Right renal cortex interstitium (tissue), 3 donors: ENCODE measurements at regions not wholly inside any gene's neighbourhood (a gene's known extent, or its start where the extent isn't known, plus 50 kb on each side); places are given as distances from the start of the nearest gene placed in this dataset.
A peak's percentile ranks its signal among the peaks of the same experiment; 100 is the strongest.

ENCODE experiments used
- DNase-seq, 3 donors: peaks; one replicate each; pipeline ENCODE4 v3.0.0-alpha.2; 2013; ENCODE audit warnings: low read depth in 3 of 3, low spot score in 2 of 3

DNA sequence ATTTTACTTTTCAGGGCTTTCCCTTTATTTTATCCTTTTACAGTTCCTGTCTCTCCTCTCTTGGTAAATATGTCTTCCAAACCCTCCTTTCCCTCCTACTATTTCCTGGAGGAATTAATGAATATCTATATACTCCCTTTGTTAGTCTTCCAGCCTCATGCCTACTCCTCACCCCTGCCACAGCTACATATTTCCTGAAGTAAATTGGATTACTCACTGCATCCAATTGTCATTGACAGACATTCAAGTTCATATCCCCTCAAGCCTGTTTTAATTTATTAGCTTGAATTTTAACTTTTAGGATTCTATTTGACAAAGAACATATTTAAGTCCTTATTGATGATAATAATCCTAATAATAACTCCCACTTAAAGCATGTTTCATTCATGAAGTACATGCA is 314.5 kb downstream of the TMEM161B start:
- no peak for DNase-seq

DNA sequence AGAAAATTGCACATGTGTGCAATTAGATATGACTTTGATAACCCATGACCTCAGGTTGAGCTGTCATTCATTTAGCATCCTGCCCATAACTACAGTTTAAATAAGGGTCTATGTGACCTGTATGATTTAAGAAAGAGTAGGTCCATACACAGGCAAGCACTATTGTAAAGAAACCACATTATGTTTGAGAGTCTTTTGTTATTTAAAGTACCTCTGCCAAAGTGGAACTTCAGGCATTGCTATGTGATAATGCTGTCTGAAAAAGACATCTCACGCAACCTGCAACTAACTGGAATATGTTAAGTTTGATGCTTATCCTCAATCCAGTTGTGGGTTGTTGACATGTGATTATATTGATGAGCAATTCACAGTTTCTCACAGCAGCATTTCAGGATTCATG is 317.0 kb downstream of the TMEM161B start:
- no peak for DNase-seq

DNA sequence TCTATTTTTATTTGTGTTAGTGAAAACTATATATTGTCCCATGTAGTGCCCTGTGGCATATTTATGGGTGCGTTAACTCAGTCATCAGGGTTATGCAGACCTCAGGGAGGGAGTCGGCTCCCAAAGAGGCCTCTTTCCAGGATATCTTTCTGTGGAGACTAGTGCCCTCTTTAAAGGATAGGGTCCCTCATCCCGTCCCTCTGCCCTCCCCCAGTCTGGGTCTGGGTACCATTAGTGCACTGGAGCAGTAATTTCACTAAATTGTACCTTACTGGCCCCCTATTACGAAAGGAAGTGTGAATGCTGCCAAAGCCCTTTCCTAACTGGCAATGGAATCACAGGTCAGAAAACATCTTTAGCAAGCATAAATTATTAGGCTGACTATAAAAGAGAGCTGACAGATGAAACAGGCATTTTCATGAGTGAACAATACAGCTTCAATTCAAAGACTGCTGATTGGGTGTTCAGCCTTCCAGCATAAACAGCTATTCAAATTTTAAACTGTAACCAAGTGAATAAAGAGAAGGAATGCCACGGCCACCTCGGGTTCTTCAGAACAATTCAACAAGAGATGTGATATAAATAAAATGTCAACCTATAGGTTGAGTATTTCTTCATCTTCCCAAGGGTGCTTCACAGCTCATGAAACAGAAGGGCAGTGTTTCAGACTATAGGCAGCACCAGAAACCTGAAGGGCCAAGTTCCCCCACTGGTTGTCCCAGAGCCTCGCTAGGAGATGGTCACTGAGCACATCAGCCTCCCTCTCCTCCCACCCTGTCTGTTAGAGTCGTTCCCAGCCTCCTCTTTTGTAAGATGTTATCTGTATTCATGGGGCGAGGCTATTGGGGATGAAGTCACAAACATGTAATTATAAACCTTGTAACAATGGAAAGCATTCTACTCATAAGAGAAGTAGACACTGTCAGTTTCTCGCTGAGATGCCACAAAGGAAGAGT is 318.7 kb downstream of the TMEM161B start:
- no peak for DNase-seq

DNA sequence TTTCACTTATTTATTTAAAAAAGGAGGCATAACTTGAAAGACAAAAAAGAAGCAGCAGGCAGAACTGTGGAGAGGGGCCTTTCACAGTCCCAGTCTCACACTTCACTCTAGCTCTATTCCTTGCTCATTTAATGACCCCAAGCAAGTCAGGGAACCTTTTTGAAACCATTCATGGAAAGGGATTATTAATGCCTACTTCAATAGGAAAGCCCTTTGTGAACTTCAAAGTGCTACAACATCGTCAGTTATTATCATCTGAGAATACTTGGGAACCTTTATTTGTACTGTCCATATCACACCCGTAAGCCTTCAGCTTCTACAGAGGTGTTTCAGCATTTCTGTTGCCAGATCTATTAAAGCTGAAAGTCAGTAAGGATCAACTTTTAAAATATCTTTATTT is 320.2 kb downstream of the TMEM161B start:
- DNase-seq, result no peak

DNA sequence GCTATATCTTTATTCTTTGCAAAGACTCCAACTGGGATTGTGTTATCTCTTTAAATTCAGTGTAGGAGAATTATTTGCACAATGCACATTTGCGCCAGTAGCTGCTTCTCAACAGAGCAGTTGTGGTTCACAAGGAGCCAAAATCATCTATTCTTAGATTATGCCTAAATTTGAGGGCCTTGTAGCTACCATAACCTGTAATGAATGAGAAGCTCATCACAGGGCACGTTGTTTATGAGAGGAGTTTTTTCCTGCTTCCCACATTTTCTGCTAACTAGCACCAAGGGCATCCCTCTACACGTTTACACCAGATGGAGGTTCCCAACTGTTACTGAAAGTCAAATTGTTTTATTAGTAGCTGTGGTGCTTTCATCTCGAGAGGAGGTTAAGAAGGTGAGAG is 322.4 kb downstream of the TMEM161B start:
- DNase-seq, result no peak

DNA sequence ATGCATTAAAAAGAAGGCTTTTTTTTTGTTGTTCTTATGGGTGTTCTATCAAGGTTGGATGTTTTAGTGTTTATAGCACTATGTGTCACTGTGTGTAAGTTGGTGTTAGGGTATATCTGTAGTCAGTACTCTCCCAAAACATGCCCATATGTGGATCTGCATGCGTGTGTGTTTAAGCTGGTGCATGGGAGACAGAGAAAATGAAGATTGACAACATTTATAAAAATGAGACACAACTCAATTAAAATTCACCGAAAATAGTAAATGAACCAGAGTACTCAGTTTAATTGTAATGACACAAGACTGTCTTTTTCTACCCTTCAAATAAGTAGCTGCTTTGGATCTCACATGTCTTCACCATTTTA is 323.4 kb downstream of the TMEM161B start:
- no peak for DNase-seq

DNA sequence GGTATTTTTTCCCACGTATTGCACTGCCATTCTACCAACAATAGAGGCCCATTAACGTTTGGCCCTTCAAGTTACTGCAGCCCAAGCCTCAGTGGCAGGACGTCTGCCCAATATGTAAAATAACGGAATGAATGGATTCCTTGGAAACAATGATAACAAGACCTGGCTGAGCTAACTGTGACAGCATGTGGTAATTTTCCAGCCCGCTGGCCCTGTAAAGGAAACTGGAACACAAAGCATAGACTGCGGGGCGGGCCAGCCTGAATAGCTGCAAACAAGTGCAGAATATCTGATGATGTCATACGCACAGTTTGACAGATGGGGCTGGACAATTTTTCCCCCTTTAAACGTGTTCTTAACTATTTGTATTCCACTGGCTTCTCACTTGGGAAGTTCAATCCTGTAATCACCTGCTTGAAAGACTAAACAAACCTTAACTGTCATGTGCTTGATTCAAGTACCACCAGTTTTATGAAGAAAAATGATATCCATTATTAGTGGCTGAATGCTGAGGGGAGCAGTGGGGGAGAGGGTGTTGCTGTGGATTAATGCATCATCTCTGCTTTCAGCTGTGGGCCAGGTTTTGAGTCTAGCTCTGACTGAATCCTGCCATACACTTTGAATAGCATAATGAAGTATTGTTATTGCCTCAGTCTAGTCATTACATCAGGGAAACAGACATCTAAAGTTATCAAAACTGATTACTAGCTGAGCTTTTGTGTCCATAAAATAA is 323.9 kb downstream of the TMEM161B start:
- no peak for DNase-seq

DNA sequence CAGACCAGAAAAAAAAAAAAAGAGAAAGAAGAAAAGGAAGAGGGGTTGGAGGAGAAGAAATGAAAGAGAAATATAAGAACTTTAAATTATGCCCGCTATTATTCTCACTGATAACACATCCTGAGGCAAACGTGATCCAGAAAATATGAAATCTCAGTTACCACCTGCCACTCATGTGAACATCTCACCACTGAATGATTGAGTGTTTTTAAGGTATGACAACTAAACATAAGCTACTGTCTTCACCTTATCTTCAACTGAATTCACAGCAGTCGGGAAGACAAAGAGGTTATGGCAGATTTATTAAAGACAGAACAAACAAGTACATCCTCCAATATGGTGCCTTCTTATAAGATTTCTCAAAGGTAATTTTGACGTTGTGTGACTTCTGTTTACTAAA is 327.9 kb downstream of the TMEM161B start:
- no peak for DNase-seq

DNA sequence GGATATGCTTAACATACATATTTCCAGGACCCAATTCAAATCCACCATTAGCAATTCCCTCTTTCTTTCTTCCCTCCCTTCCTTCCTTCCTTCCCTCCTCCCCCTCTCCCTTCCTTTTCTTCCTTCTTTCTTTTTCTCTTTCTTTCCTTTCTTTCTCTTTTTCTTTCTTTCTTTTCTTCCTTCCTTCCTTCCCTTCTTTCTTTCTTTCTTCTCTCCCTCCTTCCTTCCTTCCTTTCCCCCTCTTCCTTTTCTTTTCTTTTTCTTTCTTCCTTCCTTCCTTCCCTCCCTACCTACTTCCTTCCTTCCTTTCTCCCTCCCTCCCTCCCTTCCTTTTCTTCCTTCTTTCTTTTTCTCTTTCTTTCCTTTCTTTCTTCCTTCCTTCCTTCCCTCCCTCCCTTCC is 332.0 kb downstream of the TMEM161B start:
- DNase-seq, result no peak

DNA sequence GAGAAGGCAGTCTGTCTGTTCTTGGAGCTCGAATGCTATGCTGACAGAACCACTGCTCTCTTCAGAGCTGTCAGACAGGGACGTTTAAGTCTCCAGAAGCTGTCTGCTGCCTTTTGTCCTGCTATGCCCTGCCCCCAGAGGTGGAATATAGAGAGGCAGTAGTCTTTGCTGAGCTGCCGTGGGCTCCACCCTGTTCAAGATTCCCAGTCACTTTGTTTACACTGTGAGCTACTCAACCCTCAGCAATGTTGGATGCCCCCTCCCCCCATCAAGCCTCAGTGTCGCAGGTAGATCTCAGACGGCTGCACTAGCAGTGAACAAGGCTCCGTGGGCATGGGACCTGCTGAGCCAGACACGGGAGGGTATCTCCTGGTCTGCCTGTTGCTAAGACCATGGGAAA is 344.2 kb downstream of the TMEM161B start:
- no peak for DNase-seq

DNA sequence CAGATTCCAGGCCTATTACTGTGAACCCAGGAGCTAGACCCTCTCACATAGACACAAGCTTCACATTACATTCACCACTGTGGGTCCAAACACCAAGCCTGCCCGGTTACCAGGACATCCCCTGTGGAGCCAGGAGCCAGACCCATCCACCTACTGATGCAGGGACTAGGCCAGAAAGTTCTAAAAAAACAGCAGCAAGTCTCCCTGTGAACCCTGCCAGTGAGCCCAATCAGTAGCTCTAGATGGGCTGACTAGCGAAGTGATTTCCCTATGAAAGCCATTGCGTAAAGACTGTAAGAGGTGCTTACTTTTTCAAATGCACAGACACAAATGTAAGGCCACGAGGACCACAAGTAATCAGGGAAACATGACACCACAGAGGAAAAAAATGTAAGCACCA is 352.3 kb downstream of the TMEM161B start:
- DNase-seq, result no peak

DNA sequence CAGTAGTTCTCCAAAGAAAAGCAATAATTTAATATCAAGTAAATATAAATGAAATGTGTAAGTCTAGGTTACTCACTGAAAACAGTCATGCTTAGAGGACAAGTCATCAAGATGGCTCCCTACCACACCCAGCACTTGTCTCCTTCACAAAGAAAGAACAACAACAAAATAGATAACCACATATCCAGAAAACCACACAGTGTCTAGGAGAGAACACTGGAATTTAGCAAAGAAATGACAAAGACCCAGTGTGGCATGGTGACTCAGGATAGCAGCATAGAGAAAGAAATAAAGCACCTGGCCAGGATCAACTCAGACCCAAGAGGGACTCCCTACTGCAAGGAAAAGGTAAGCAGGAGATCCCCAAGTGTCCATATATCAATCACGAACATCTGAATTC is 356.2 kb downstream of the TMEM161B start:
- DNase-seq, result no peak

DNA sequence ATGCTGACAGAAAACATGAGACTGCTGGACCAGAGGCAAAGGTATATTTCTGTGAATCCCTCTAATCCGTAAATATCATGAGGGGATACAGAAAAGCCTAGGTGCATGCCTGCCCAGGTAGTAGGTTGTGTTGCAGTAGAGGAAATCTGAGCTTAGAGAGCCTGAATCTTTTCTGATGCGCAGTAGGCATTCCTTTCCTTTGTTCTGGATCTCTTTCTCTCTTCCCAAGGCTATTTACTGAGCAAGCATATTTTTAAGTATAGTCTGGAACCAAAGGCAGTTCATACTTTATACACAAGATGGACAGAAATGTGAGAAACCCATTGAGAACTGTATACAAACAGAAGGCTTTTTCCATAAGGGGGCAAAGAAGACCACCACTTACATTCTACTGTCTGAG is 359.3 kb downstream of the TMEM161B start:
- no peak for DNase-seq

DNA sequence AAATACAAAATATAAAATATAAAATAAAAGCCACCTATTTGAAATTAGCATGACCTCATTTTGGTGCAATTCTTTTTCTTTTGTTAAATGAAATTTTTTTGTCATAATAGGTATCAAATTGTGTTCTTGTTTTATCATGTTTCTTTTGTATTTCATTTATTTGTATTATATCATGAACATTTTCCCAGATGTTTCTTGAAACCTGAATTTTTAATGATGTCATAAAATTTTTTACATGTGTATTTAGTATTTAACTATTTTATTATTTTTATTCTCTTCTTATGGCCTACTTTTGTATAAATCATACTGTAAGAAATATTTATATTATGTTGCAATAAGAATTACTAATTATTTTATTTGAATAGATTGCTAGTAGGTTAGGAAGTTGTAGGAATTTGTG is 361.7 kb downstream of the TMEM161B start:
- no peak for DNase-seq

DNA sequence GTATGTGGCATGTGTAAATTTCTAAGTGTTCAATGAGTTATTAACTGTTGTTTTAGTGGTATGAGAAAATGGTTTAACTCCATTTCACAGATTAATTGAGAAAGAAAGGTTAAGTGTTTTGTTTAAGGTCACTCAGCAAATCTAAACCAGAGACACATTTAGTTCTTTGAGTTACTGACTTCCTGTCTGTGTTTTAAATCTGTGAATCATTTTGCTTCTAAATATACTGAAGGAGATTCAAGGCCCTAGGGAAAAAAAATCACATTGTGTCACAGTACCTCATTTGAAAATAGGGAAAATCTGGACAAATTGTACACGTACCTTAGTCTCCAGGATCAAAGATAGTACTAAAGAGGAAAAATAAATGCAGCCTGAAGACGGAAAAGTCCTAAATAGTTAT is 368.2 kb downstream of the TMEM161B start:
- no peak for DNase-seq

DNA sequence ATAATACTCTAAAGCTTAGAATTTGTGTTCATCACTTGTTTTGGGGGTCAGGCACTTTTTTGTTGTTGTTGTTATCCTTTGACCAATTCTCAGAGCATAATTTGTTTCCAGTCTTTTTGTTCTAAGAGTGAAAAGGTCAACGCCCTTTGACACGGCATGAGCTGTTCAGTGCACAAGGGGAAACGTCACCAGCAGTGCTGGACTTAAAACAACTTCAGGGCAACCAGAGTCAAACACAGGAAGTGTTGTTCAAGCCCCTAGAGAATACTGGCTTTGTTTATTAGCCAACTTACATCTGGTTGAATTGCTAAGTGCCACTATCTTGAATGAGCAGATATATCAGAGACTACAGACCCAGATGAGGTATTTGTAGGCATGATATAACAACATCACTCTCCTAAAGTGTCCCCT is 368.9 kb downstream of the TMEM161B start:
- peak; percentile 5 to 21 (median 16) for DNase-seq

DNA sequence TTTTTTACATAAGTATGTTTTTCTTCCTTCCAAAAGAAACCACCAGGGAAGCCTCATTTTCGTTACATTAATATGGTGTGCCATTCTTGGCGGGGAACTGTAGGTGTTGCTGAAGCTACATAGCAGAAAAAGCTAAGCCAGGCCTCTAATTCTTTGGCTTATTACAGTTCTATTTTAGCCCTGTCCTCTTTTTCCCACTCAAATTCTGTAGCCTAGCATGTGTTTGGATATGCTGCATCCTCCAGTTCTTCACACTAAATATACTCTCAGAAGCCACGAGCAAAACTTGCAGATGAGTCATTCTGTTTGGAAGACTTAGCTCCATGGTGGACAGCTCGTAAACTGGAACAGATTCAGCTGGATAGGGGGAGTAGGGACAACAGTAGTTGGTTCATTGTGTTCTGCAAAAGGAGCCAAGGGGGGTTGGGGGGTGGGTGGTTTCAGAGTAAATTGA is 369.4 kb downstream of the TMEM161B start:
- peak; percentile 56 to 60 (median 58) for DNase-seq

DNA sequence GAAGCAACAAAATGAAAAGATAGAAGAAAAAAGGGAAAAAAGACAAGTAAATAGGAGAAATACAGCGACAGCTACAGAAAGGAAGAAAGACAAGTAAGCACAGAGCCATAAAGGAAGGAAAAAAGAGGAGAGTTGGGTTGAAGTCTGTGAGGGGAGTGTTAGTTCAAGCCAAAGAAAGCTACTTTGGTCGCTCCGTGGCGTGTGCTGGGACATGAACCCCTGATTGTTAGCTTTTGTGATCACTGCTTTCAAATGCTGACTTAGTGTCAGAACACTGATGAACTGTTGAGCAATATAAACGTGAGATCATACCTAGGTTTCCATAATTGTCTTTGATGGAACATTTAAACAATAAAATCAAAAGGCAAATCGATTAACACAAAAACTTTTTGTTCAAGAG is 370.1 kb downstream of the TMEM161B start:
- no peak for DNase-seq

DNA sequence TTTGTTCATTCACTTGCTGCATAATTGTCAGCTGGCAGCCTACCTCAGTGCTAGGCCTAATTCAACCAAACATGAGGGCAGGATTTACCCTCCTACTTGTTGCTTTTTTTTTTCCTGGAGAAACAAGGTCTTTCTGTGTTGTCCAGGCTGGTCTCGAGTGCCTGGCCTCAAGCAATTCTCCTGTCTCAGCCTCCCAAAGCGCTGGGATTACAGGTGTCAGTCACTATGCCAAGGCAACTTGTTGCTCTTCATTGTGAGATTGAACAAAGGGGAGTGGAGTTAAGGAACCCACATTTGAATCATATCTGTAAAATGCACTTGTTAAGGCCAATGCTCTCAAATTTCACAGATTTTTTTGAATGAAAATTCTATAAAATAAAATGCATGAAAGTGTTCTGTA is 380.5 kb downstream of the TMEM161B start:
- DNase-seq, result no peak

DNA sequence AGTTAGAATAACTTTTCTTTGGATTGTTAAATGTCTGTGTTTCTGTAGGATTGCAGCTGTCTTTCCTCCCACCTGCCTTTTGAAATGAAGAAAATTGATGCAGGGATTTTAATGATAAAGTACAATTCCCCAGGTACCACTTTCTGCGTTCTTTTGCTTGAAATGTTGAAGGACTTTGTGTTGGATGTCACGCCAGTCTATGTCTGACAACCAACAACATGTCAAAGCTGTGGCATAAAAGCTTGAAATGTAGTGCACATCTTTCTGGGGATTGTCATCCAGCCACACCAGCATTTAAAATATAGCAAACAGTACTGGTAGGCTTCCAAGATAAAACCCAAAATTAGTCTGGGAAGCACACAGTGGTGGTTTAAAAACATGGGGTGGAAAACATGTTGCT is 381.4 kb downstream of the TMEM161B start:
- DNase-seq, result no peak

DNA sequence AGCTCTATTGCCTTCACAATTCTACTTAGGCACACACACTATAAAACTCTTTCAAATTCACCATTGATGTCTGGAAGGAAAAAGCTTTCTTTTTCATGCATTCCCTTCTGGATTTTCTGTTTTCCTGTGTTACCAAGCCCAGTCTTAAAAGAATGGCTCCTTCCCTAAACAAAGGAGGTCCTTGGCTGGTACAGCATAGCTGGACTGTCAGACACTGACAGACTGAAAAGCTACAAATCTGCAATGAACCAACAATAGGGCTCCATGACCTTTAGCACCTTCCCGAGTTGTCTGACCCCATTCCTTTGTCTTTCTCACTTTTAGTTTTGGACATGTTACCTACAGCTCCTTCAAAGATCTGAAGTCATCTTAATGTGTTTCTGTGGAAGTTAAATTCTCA is 382.5 kb downstream of the TMEM161B start:
- no peak for DNase-seq

DNA sequence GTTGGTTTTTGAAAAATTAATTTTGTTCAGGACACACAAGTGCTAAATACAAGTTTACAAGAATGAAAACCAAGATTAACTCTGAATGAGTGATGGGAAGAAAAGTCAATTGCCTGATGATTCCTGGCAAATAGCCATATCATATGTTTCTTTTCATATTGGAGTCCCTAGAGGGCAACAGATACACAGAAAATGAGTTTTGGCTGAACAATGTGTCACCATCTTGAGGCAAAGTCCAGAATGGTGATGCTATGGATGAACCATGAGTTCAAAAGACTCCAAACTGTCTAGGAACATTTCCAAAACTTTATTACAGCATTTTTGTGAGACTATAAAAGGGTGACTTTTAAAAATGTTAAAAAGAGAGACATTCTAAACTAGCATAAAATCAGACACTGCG is 382.9 kb downstream of the TMEM161B start:
- DNase-seq, result no peak
